GM23248 (cell line): ENCODE measurements at regions not wholly inside any gene's neighbourhood (a gene's known extent, or its start where the extent isn't known, plus 50 kb on each side); places are given as distances from the start of the nearest gene placed in this dataset.

Source experiments
- DNase-seq: peaks from one replicate; pipeline ENCODE4 v3.0.0-alpha.2; 2015
- H2AFZ ChIP-seq: fragments of 200-600 bp; sonication (generic); 2 replicates; pipeline ENCODE4 v1.6.1; 2016; ENCODE audit warnings: antibody characterized with exemption
- H3F3A ChIP-seq: fragments of 200-600 bp; sonication (generic); 2 replicates; pipeline ENCODE4 v1.6.1; 2016; ENCODE audit warnings: mild to moderate bottlenecking, antibody characterized with exemption, mixed run types; ENCODE audit not compliant: insufficient read depth
- H3K27ac ChIP-seq: fragments of 200-600 bp; sonication (generic); 2 replicates; pipeline ENCODE4 v1.5.1; 2016; ENCODE audit warnings: mild to moderate bottlenecking
- H3K27me3 ChIP-seq: fragments of 200-600 bp; sonication (generic); replicated peaks from 2 replicates; pipeline ENCODE4 v1.6.1; 2016; ENCODE audit warnings: mild to moderate bottlenecking; ENCODE audit not compliant: insufficient read depth
- H3K36me3 ChIP-seq: fragments of 200-600 bp; sonication (generic); 2 replicates; pipeline ENCODE4 v1.6.1; 2016; ENCODE audit warnings: low read depth, mild to moderate bottlenecking
- H3K4me1 ChIP-seq: fragments of 200-600 bp; sonication (generic); 2 replicates; pipeline ENCODE4 v1.6.1; 2016; ENCODE audit warnings: mild to moderate bottlenecking; ENCODE audit not compliant: insufficient read depth
- H3K4me2 ChIP-seq: fragments of 200-600 bp; sonication (generic); one replicate; pipeline ENCODE4 v1.6.1; 2016; ENCODE audit warnings: mild to moderate bottlenecking; ENCODE audit not compliant: unreplicated experiment
- H3K4me3 ChIP-seq: fragments of 200-600 bp; sonication (generic); 2 replicates; pipeline ENCODE4 v1.5.1; 2016; ENCODE audit warnings: mild to moderate bottlenecking
- H3K79me2 ChIP-seq: fragments of 200-600 bp; sonication (generic); 2 replicates; pipeline ENCODE4 v1.6.1; 2016; ENCODE audit warnings: mild to moderate bottlenecking; ENCODE audit not compliant: insufficient read depth
- H3K9ac ChIP-seq: fragments of 200-600 bp; sonication (generic); 2 replicates; pipeline ENCODE4 v1.6.1; 2016; ENCODE audit warnings: mild to moderate bottlenecking
- H3K9me2 ChIP-seq: fragments of 200-600 bp; sonication (generic); 2 replicates; pipeline ENCODE4 v1.6.1; 2016; ENCODE audit warnings: mixed run types, mild to moderate bottlenecking, moderate library complexity; ENCODE audit not compliant: insufficient read depth
- H3K9me3 ChIP-seq: fragments of 200-600 bp; sonication (generic); one replicate; pipeline ENCODE4 v1.6.1; 2017; ENCODE audit warnings: low read depth
- H4K20me1 ChIP-seq: fragments of 200-600 bp; sonication (generic); 2 replicates; pipeline ENCODE4 v1.6.0; 2016; ENCODE audit not compliant: insufficient read depth
- EZH2 ChIP-seq: fragments of 200-600 bp; sonication (generic); IDR thresholded peaks from 2 replicates; pipeline ENCODE4 v1.6.1; 2018; ENCODE audit warnings: antibody characterized with exemption, mild to moderate bottlenecking; ENCODE audit not compliant: insufficient read depth, poor library complexity, severe bottlenecking
- EZH2phosphoT487 ChIP-seq: fragments of 200-600 bp; sonication (generic); IDR thresholded peaks from 2 replicates; pipeline ENCODE4 v1.6.1; 2018; ENCODE audit warnings: antibody characterized with exemption, moderate library complexity, mild to moderate bottlenecking, low read depth; ENCODE audit not compliant: insufficient read depth
- WGBS, 2 experiments: methylation state at CpG; one replicate each; pipeline ENCODE4 v1.1.6; 2015 to 2017; ENCODE audit warnings: low lambda C conversion rate in 2 of 2, low coverage in 1 of 2; ENCODE audit errors: missing lambda C conversion rate in 2 of 2; 5-methylcytosine and 5-hydroxymethylcytosine counted together
- in situ Hi-C: fragments of 300-500 bp; cut with MboI; formaldehyde crosslinking; loops from 2 replicates; pipeline ENCODE4 v1.15.0; 2020

- H3K36me3 ChIP-seq, result no peaks in the 10 kb centered on the region
- in situ Hi-C loops, result no loop called here
- no peaks in the 10 kb centered on the region for H3K9me2 ChIP-seq
- H2AFZ ChIP-seq, result no peak overlapping the region
- no peaks in the 10 kb centered on the region for H3K9me3 ChIP-seq
- H3K9ac ChIP-seq, result no peak overlapping the region
- H3K4me3 ChIP-seq, result no peak overlapping the region
- H3K27me3 ChIP-seq, result no peaks in the 10 kb centered on the region
- no peak for DNase-seq
- no peaks in the 10 kb centered on the region for H3F3A ChIP-seq
- H3K4me1 ChIP-seq, result peaks cover 12% of the 10 kb centered on the region; the same call in 1 of the 2 replicates
- TF ChIP-seq EZH2 (no peak), EZH2phosphoT487 (no peak)
- no peaks in the 10 kb centered on the region for H4K20me1 ChIP-seq
- no peak overlapping the region for H3K4me2 ChIP-seq
- H3K27ac ChIP-seq, result no peak overlapping the region
- no peaks in the 10 kb centered on the region for H3K79me2 ChIP-seq
These were observed 637.4 kb upstream of the CDH2 start for GRCh38 chr18:28814365-28814764.

DNA sequence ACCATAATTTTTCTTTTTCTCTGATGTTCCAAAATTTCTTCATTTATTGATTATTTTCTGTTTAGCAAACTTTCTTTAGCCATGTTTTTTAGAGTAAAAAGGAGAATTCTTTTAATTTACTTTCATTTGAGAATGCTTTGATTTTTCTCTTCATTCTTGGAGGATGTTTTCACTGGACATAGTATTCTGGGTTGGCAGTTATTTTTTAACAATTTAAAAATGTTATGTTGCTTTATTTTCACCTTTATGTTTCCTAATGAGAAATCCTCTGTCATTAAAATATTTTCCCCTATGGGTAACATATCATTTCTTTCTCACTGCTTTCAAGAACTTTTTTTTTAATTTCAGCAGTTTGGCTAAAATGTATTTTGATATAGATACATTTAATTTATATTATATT is 631.4 kb upstream of the CDH2 start:
- no peak overlapping the region for H2AFZ ChIP-seq
- H3K27me3 ChIP-seq, result no peaks in the 10 kb centered on the region
- no peak overlapping the region for H3K4me3 ChIP-seq
- no peaks in the 10 kb centered on the region for H4K20me1 ChIP-seq
- no peak overlapping the region for H3K4me2 ChIP-seq
- no peaks in the 10 kb centered on the region for H3K4me1 ChIP-seq
- no peaks in the 10 kb centered on the region for H3K36me3 ChIP-seq
- H3K9ac ChIP-seq, result no peak overlapping the region
- TF ChIP-seq EZH2 (no peak), EZH2phosphoT487 (no peak)
- H3K79me2 ChIP-seq, result no peaks in the 10 kb centered on the region
- H3K27ac ChIP-seq, result no peak overlapping the region
- H3F3A ChIP-seq, result 0 out of 2 replicates have a peak, but pooled peaks cover under 1% of the 10 kb centered on the region
- H3K9me2 ChIP-seq, result no peaks in the 10 kb centered on the region
- H3K9me3 ChIP-seq, result no peaks in the 10 kb centered on the region
- DNase-seq, result no peak
- in situ Hi-C loops, result no loop called here

- Histone ChIP-seq H3K79me2 (no peaks in the 10 kb centered on the region), H4K20me1 (no peaks in the 10 kb centered on the region), H3K27ac (no peak overlapping the region), H3K36me3 (no peaks in the 10 kb centered on the region), H3K9ac (no peak overlapping the region), H3K4me2 (no peak overlapping the region), H3K27me3 (no peaks in the 10 kb centered on the region), H3F3A (peaks cover 14% of the 10 kb centered on the region), H3K9me3 (no peaks in the 10 kb centered on the region), H3K4me1 (peaks cover 13% of the 10 kb centered on the region), H3K4me3 (no peak overlapping the region), H3K9me2 (no peaks in the 10 kb centered on the region), H2AFZ (no peak overlapping the region)
- no peak for TF ChIP-seq EZH2
- TF ChIP-seq EZH2phosphoT487, result no peak
- in situ Hi-C loops, result no loop called here
- DNase-seq, result no peak
- WGBS, 2 experiments, result 45 to 54% methylated on average over 1 of the region's 1 CpG
These were observed 628.6 kb upstream of the CDH2 start for GRCh38 chr18:28805491-28805890.

- no peak for DNase-seq
- WGBS, 2 experiments, result 75 to 81% methylated on average over 6 of the region's 6 CpGs
These were observed 627.7 kb upstream of the CDH2 start for GRCh38 chr18:28804512-28805202.

GRCh38 chr18:28802546-28802945 is 625.6 kb upstream of the CDH2 start:
- no peaks in the 10 kb centered on the region for H3K9me3 ChIP-seq
- H3K27me3 ChIP-seq, result no peaks in the 10 kb centered on the region
- H3K9ac ChIP-seq, result no peak overlapping the region
- no peaks in the 10 kb centered on the region for H3K9me2 ChIP-seq
- H3F3A ChIP-seq, result peaks cover 14% of the 10 kb centered on the region
- no peak overlapping the region for H3K27ac ChIP-seq
- no peaks in the 10 kb centered on the region for H4K20me1 ChIP-seq
- H3K79me2 ChIP-seq, result no peaks in the 10 kb centered on the region
- H3K4me1 ChIP-seq, result peaks cover 17% of the 10 kb centered on the region
- peak; percentile 33 for DNase-seq
- peak overlapping the region; percentile 38; the same call in 1 of the 2 replicates for H2AFZ ChIP-seq
- no peaks in the 10 kb centered on the region for H3K36me3 ChIP-seq
- peak overlapping the region; percentile 30 for H3K4me2 ChIP-seq
- TF ChIP-seq EZH2, result no peak
- no peak for TF ChIP-seq EZH2phosphoT487
- in situ Hi-C loops, result no loop called here
- H3K4me3 ChIP-seq, result no peak overlapping the region
- 12 to 13% methylated on average over 4 of the region's 4 CpGs for WGBS, 2 experiments

More at GRCh38 chr18:28804512-28805202, 627.7 kb upstream of the CDH2 start:
- H3K9ac ChIP-seq, result no peak overlapping the region
- H3K79me2 ChIP-seq, result no peaks in the 10 kb centered on the region
- no peaks in the 10 kb centered on the region for H3K9me2 ChIP-seq
- no peak overlapping the region for H3K27ac ChIP-seq
- peaks cover 14% of the 10 kb centered on the region for H3F3A ChIP-seq
- TF ChIP-seq EZH2, result no peak
- TF ChIP-seq EZH2phosphoT487, result no peak
- H3K9me3 ChIP-seq, result no peaks in the 10 kb centered on the region
- H2AFZ ChIP-seq, result no peak overlapping the region
- in situ Hi-C loops, result no loop called here
- H3K4me3 ChIP-seq, result no peak overlapping the region
- H3K36me3 ChIP-seq, result no peaks in the 10 kb centered on the region
- no peaks in the 10 kb centered on the region for H4K20me1 ChIP-seq
- H3K27me3 ChIP-seq, result no peaks in the 10 kb centered on the region
- no peak overlapping the region for H3K4me2 ChIP-seq
- H3K4me1 ChIP-seq, result peaks cover 13% of the 10 kb centered on the region
